Subcutaneous abdominal adipose tissue (tissue), 5 donors: ENCODE measurements at regions not wholly inside any gene's neighbourhood (a gene's known extent, or its start where the extent isn't known, plus 50 kb on each side); places are given as distances from the start of the nearest gene placed in this dataset.

Experiments
- H3K27ac ChIP-seq: one replicate; pipeline ENCODE4 v1.7.0; 2013; ENCODE audit warnings: low read depth, mild to moderate bottlenecking, inconsistent platforms, low read length, moderate library complexity
- H3K27me3 ChIP-seq, 5 donors: one replicate each; pipeline ENCODE4 v1.7.0; 2013; ENCODE audit warnings: low read length in 5 of 5, inconsistent platforms in 1 of 5; ENCODE audit not compliant: control insufficient read depth in 5 of 5, insufficient read depth in 4 of 5
- H3K36me3 ChIP-seq, 5 donors: one replicate each; pipeline ENCODE4 v1.7.0; 2013; ENCODE audit warnings: low read length in 5 of 5; ENCODE audit not compliant: control insufficient read depth in 5 of 5, insufficient read depth in 5 of 5
- H3K4me1 ChIP-seq, 5 donors: one replicate each; pipeline ENCODE4 v1.7.0; 2013; ENCODE audit warnings: low read length in 5 of 5, mild to moderate bottlenecking in 3 of 5, moderate library complexity in 1 of 5; ENCODE audit not compliant: control insufficient read depth in 5 of 5, insufficient read depth in 5 of 5
- H3K4me3 ChIP-seq, 5 donors: one replicate each; pipeline ENCODE4 v1.7.0; 2013; ENCODE audit warnings: low read length in 5 of 5, low read depth in 1 of 5
- H3K9ac ChIP-seq, 5 donors: one replicate each; pipeline ENCODE4 v1.7.0; 2013; ENCODE audit warnings: low read length in 5 of 5, mild to moderate bottlenecking in 4 of 5, moderate library complexity in 3 of 5
- H3K9me3 ChIP-seq, 5 donors: one replicate each; pipeline ENCODE4 v1.7.0; 2013; ENCODE audit warnings: low read length in 5 of 5; ENCODE audit not compliant: control insufficient read depth in 5 of 5
- donor health status: healthy.
- donor health status: healthy.
- donor health status: healthy.
- donor health status: healthy.
- donor health status: healthy.

DNA sequence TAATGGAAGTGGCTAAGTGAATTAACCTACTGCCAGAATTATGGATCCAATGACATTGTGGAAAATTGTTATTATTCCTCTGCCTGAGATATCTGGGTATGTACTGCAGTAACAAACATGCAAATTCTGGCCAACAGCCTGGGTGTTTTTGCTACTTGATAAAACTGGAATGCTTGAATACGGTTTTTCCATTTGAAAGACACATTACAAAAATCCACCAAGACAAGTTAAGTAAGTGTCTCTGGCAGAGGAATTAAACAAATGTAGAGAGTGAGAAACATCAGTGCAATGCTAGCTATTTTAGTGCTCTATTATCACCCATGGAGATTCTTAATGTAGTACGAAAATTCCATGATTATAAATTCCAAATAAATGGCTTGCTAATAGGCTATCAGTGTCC lies 312.4 kb upstream of the MEIS1 start:
- Histone ChIP-seq H3K36me3 (no peaks in the 10 kb centered on the region), H3K9ac (no peak overlapping the region), H3K4me1 (peaks cover 0 to 7% (median 0%) of the 10 kb centered on the region in 5 donors), H3K4me3 (no peak overlapping the region), H3K27me3 (no peaks in the 10 kb centered on the region), H3K27ac (no peak overlapping the region), H3K9me3 (no peaks in the 10 kb centered on the region)

DNA sequence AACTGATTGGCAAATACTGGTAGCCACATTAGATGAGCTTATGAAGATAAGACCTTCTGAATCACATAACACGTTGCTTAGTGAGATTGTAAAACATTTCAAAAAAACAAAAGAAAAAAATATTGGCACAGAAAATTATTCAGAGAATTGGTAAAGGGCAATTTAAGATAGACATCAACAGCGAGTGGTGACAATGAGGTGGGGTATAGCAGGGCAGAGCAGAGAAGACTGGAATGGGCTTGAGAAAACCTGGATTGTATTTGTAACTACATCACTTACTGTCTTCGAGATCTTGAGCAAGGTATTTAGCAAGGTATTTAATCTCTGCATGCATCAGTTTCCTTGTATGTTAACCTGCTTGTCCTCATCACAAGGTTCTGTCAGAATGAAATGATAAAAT lies 313.0 kb upstream of the MEIS1 start:
- H3K27ac ChIP-seq = no peak overlapping the region
- no peaks in the 10 kb centered on the region for H3K36me3 ChIP-seq
- H3K9me3 ChIP-seq = no peaks in the 10 kb centered on the region
- H3K4me3 ChIP-seq = no peak overlapping the region
- H3K27me3 ChIP-seq = no peaks in the 10 kb centered on the region
- no peak overlapping the region for H3K9ac ChIP-seq
- peaks cover 0 to 7% (median 0%) of the 10 kb centered on the region in 5 donors for H3K4me1 ChIP-seq

DNA sequence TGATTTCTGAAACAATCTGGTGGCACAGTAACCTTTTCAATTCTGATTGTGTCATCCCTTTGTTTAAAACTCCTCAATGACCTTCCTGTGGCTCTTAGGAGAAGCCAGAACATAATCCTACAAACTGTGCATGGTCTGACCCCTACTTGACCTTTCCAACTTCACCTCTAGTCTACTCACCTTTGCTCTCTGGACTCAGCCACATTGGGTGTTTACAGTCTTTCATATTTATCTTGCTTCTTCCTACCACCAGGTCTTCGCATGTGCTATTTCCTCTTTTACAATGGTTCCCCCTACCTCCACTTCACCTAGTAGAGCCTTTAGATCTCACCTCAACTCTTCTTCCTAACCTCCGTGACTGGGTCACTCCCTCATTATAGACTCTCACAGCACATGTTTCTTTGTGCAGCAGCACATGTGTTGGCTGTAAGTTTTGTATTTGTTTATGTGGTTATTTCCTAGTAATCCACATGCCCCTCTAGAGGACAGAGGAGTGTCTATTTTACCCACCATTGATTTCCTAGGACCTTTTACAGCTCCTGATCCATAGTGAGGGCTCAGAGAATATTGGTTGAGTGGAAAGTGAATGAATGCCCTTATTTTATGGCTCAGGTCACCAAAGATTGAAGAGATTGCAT lies 320.8 kb upstream of the MEIS1 start:
- Histone ChIP-seq H3K9ac (no peak overlapping the region), H3K4me3 (no peak overlapping the region), H3K36me3 (no peaks in the 10 kb centered on the region), H3K9me3 (no peaks in the 10 kb centered on the region), H3K27ac (no peak overlapping the region), H3K27me3 (no peaks in the 10 kb centered on the region), H3K4me1 (no peaks in the 10 kb centered on the region)

DNA sequence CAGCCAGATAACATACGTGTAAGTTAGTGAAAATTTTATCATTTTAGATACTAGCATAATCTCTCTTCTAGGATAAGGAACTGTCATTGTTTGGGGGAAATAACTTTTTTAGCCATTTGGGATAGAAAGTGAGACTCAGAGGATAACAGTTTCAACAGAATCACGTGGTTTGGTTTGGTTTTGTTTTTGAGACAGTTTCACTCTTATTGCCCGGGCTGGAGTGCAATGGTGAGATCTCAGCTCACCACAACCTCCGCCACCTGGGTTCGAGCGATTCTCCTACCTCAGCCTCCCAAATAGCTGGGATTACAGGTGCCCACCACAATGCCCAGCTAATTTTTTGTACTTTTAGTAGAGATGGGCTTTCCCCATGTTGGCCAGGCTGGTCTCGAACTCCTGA lies 323.2 kb upstream of the MEIS1 start:
- no peaks in the 10 kb centered on the region for H3K9me3 ChIP-seq
- no peak overlapping the region for H3K9ac ChIP-seq
- no peak overlapping the region for H3K27ac ChIP-seq
- H3K27me3 ChIP-seq = no peaks in the 10 kb centered on the region
- H3K4me3 ChIP-seq = no peak overlapping the region
- H3K4me1 ChIP-seq = no peaks in the 10 kb centered on the region
- no peaks in the 10 kb centered on the region for H3K36me3 ChIP-seq

DNA sequence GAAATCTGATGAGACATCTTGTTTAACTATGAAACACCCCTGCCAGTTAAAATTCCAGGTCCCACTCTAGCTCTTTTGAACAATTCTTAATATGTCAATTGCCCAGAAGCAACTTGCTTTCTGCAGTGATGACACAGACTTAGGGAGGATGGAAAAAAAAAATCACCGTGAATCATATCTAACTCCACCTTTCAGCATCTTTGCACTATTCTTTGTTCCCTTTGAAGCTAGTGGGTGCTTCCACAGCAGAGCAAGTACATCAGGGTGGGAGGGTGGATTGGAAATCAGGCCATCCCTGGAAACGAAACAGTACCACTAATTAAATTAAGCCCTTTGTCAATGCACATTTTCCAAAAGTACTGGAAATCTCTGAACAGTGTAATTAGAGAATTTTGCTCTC lies 324.3 kb upstream of the MEIS1 start:
- no peak overlapping the region for H3K4me3 ChIP-seq
- H3K9ac ChIP-seq = no peak overlapping the region
- peaks cover 0 to 7% (median 3%) of the 10 kb centered on the region in 5 donors for H3K4me1 ChIP-seq
- H3K27me3 ChIP-seq = no peaks in the 10 kb centered on the region
- no peaks in the 10 kb centered on the region for H3K9me3 ChIP-seq
- no peak overlapping the region for H3K27ac ChIP-seq
- no peaks in the 10 kb centered on the region for H3K36me3 ChIP-seq

DNA sequence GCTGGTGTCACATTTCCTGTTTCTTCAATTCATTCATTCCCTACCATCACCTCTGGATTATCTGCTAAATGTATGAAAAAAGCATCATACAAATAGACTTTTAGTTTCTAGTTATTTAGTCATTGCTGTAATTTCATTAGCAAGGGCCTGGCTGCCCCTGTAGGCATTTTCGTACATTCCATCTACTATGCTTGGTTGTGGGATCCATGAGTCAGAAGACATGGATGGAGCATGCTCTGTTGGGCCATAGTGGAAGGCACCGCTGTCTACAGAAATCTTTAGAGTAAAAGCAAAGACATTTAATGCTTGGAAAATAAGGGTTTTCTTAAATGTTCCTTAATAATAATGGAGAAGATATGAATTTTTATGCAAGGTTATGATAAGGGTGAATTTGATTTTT lies 324.8 kb upstream of the MEIS1 start:
- H3K4me1 ChIP-seq = peaks cover 0 to 12% (median 7%) of the 10 kb centered on the region in 5 donors
- no peak overlapping the region for H3K27ac ChIP-seq
- H3K36me3 ChIP-seq = no peaks in the 10 kb centered on the region
- no peaks in the 10 kb centered on the region for H3K27me3 ChIP-seq
- no peak overlapping the region for H3K4me3 ChIP-seq
- no peaks in the 10 kb centered on the region for H3K9me3 ChIP-seq
- H3K9ac ChIP-seq = no peak overlapping the region

DNA sequence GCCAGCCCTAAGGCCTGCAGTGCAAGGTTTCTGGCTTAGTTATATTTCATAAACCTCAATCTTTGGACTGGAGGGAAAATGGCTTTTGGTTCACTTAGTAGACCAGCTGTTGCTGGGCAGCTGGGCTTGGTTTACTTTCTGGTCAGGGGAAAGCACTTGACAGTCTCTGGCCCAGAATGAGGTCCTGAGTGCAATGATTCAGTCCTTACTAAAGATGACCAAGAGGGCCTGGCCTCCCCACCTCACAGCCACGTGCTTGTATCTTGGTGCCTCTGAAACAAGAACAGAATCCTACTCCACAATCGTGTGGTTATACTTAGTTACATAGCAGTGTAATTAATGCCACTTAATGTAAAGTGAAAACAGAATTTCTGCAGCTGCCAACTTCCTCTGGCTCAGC lies 325.5 kb upstream of the MEIS1 start:
- H3K27ac ChIP-seq = no peak overlapping the region
- peaks cover 0 to 19% (median 11%) of the 10 kb centered on the region in 5 donors for H3K4me1 ChIP-seq
- no peaks in the 10 kb centered on the region for H3K27me3 ChIP-seq
- no peaks in the 10 kb centered on the region for H3K9me3 ChIP-seq
- no peak overlapping the region for H3K9ac ChIP-seq
- H3K36me3 ChIP-seq = no peaks in the 10 kb centered on the region
- no peak overlapping the region for H3K4me3 ChIP-seq

DNA sequence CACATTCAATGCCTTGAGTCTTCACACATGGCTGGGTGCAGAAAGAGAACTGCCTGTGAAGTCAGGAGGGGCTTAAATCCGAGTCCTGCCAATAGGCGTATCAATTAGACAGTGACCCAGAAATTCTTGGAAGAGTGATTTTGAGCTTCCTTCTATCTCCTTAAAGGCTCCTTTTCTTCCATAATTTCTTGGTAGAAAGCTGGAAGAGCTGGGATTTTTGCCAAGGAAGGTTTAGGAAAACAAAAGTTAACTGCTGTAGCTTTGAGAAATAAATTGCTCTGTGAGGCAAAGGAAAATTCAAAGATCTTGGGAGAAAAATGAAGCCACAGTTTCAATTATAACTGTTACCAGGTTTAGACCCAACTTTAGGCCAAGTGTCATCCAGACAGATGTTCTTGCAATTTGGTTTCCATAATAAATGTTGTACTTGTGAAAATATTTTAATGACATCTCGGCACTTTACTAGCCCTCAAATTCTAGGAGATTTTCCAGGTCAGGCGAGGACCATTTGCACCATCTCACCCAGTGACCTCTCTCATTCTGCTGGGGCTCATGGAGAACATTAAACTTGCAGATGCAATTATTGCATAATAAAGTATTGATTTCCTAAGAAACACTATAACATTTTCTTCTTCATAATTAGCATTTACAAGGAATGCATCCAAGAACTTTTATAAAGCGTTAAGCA lies 329.7 kb upstream of the MEIS1 start:
- Histone ChIP-seq H3K27ac (no peak overlapping the region), H3K4me3 (no peak overlapping the region), H3K9me3 (no peaks in the 10 kb centered on the region), H3K9ac (no peak overlapping the region), H3K27me3 (no peaks in the 10 kb centered on the region), H3K36me3 (no peaks in the 10 kb centered on the region), H3K4me1 (peaks cover 0 to 19% (median 11%) of the 10 kb centered on the region in 5 donors)

DNA sequence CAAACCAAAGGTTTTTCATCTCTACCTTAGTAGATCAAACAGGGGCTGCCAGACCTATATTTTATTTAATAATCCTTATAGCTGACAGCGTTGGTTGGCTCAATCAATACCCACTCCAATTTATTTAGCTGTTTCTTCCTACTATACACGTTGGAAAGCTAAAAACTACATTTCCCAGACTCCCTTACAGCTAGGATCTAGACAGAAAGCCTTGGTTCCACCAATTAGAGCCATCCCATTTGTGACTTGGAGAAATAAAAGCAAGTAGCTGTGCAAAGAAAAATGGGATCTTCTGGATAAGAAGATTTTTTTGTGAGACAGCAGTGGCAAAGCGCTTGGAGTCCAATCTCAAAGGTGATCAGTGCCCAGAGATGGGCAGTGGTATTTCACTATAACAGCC lies 331.3 kb upstream of the MEIS1 start:
- H3K4me1 ChIP-seq = peaks cover 0 to 19% (median 11%) of the 10 kb centered on the region in 5 donors
- no peaks in the 10 kb centered on the region for H3K27me3 ChIP-seq
- no peaks in the 10 kb centered on the region for H3K9me3 ChIP-seq
- no peak overlapping the region for H3K9ac ChIP-seq
- H3K27ac ChIP-seq = no peak overlapping the region
- H3K4me3 ChIP-seq = no peak overlapping the region
- H3K36me3 ChIP-seq = no peaks in the 10 kb centered on the region

DNA sequence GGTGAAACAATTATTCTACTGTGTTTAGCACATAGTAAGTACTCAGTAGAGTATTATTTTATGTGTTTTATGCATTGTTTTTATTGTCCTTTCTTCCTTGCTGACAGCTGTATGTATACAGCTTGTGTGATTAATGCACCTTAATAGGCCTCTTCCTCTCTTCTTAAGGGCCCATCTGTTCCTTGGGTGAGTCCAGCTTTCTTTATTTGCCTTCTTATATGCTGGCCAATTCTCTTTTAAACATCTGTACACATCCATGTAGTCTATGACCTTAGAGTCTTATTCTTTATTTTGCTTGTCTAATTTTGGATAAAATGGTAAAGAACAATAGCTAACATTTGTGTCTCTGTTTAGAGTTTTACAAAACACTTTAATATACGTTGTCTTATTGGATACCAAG lies 333.7 kb upstream of the MEIS1 start:
- Histone ChIP-seq H3K9me3 (no peaks in the 10 kb centered on the region), H3K4me3 (no peak overlapping the region), H3K9ac (no peak overlapping the region)

More for the DNA sequence above, 333.7 kb upstream of the MEIS1 start:
- Histone ChIP-seq H3K27me3 (no peaks in the 10 kb centered on the region), H3K27ac (no peak overlapping the region), H3K36me3 (no peaks in the 10 kb centered on the region), H3K4me1 (peaks cover 0 to 18% (median 11%) of the 10 kb centered on the region in 5 donors)
